Liver (tissue), 8 donors: ENCODE measurements at regions not wholly inside any gene's neighbourhood (a gene's known extent, or its start where the extent isn't known, plus 50 kb on each side); places are given as distances from the start of the nearest gene placed in this dataset.

ENCODE experiments used
- DNase-seq: peaks from one replicate; pipeline ENCODE4 v3.0.0-alpha.2; 2017; ENCODE audit warnings: low spot score
- H3K27ac ChIP-seq, 2 donors: one replicate each; pipeline ENCODE4 v1.7.0; 2013; ENCODE audit warnings: inconsistent platforms in 2 of 2, low read length in 2 of 2, control low read depth in 1 of 2, low read depth in 1 of 2, mild to moderate bottlenecking in 1 of 2
- H3K27me3 ChIP-seq, 4 donors: one replicate each; pipeline versions ENCODE4 v1.6.1 to v1.7.0; 2013; ENCODE audit warnings: low read length in 3 of 4, inconsistent platforms in 1 of 4, mild to moderate bottlenecking in 1 of 4, moderate library complexity in 1 of 4; ENCODE audit not compliant: control insufficient read depth in 4 of 4, insufficient read depth in 4 of 4
- H3K36me3 ChIP-seq, 4 donors: one replicate each; pipeline versions ENCODE4 v1.6.1 to v1.7.0; 2013; ENCODE audit warnings: low read length in 3 of 4, mild to moderate bottlenecking in 3 of 4, low read depth in 1 of 4, moderate library complexity in 1 of 4; ENCODE audit not compliant: control insufficient read depth in 4 of 4, insufficient read depth in 3 of 4
- H3K4me1 ChIP-seq, 4 donors: one replicate each; pipeline versions ENCODE4 v1.6.1 to v1.7.0; 2013; ENCODE audit warnings: low read length in 3 of 4, mild to moderate bottlenecking in 3 of 4, moderate library complexity in 1 of 4; ENCODE audit not compliant: control insufficient read depth in 4 of 4, insufficient read depth in 4 of 4
- H3K4me3 ChIP-seq, 3 donors: one replicate each; pipeline versions ENCODE4 v1.6.1 to v1.7.0; 2013; ENCODE audit warnings: low read length in 3 of 3, control low read depth in 1 of 3, low read depth in 1 of 3, mild to moderate bottlenecking in 1 of 3
- H3K9ac ChIP-seq, 2 donors: one replicate each; pipeline ENCODE4 v1.7.0; 2013; ENCODE audit warnings: low read length in 2 of 2, mild to moderate bottlenecking in 2 of 2, moderate library complexity in 2 of 2, control low read depth in 1 of 2, low read depth in 1 of 2
- H3K9me3 ChIP-seq, 4 donors: one replicate each; pipeline versions ENCODE4 v1.6.1 to v1.7.0; 2013; ENCODE audit warnings: low read length in 3 of 4; ENCODE audit not compliant: control insufficient read depth in 4 of 4
- FOXA1 ChIP-seq: IDR thresholded peaks from 2 replicates; pipeline ENCODE4 v1.6.1; 2016; ENCODE audit warnings: antibody characterized with exemption
- FOXA2 ChIP-seq: IDR thresholded peaks from 2 replicates; pipeline ENCODE4 v1.6.1; 2016; ENCODE audit warnings: antibody characterized with exemption
- GABPA ChIP-seq, 2 donors: IDR thresholded peaks in 1 of 2; conservative IDR thresholded peaks in 1 of 2; 2 replicates each; pipeline ENCODE4 v1.6.1; 2016; ENCODE audit warnings: antibody characterized with exemption in 2 of 2, mild to moderate bottlenecking in 1 of 2, moderate library complexity in 1 of 2
- HNF4G ChIP-seq: IDR thresholded peaks from 2 replicates; pipeline ENCODE4 v1.6.1; 2016; ENCODE audit warnings: antibody characterized with exemption
- MAX ChIP-seq: IDR thresholded peaks from 2 replicates; pipeline ENCODE4 v1.6.1; 2016; ENCODE audit warnings: antibody characterized with exemption
- RAD21 ChIP-seq, 2 donors: IDR thresholded peaks; 2 replicates each; pipeline ENCODE4 v1.6.1; 2016; ENCODE audit warnings: antibody characterized with exemption in 2 of 2, mild to moderate bottlenecking in 2 of 2
- RXRA ChIP-seq, 2 donors: IDR thresholded peaks; 2 replicates each; pipeline ENCODE4 v1.6.1; 2017 to 2018; ENCODE audit warnings: antibody characterized with exemption in 2 of 2, mild to moderate bottlenecking in 1 of 2
- TAF1 ChIP-seq: conservative IDR thresholded peaks from 2 replicates; pipeline ENCODE4 v1.6.1; 2016; ENCODE audit warnings: antibody characterized with exemption, mild to moderate bottlenecking
- YY1 ChIP-seq: IDR thresholded peaks from 2 replicates; pipeline ENCODE4 v1.6.1; 2016; ENCODE audit warnings: antibody characterized with exemption, mild to moderate bottlenecking
- ZBTB33 ChIP-seq: IDR thresholded peaks from 2 replicates; pipeline ENCODE4 v1.6.1; 2016; ENCODE audit warnings: antibody characterized with exemption
- WGBS: extraction: QIAGEN DNeasy Blood & Tissue Kit; methylation state at CpG from one replicate; pipeline ENCODE4 v1.1.7; 2013; 5-methylcytosine and 5-hydroxymethylcytosine counted together
- TF ChIP-seq, protein P1 (sequence below): fragments of 150-350 bp; IDR thresholded peaks from 2 replicates; pipeline ENCODE4 v1.5.1; 2017; ENCODE audit warnings: improper control_type of control experiment, low read depth, low read length; ENCODE audit not compliant: missing input control
- TF ChIP-seq, protein P2 (sequence below): IDR thresholded peaks from 2 replicates; pipeline ENCODE4 v1.6.1; 2016; ENCODE audit warnings: antibody characterized with exemption, mild to moderate bottlenecking
- donor health status: healthy.
- donor health status: healthy.
- donor health status: healthy.
- donor health status: healthy.
- donor health status: healthy.

- H3K27ac ChIP-seq: no peak overlapping the region
- no peaks in the 10 kb centered on the region for H3K9me3 ChIP-seq
- no peak overlapping the region for H3K9ac ChIP-seq
- TF ChIP-seq RAD21 (IDR thresholded peaks at IDR 0.05) (peak; percentile 69 to 85), TAF1 (no peak), GABPA (IDR thresholded peaks at IDR 0.05 in 1 of 2, conservative IDR thresholded peaks at IDR 0.05 in 1 of 2) (no peak), FOXA2 (no peak), MAX (no peak), HNF4G (no peak), ZBTB33 (no peak)
- TF ChIP-seq, protein P1, sequence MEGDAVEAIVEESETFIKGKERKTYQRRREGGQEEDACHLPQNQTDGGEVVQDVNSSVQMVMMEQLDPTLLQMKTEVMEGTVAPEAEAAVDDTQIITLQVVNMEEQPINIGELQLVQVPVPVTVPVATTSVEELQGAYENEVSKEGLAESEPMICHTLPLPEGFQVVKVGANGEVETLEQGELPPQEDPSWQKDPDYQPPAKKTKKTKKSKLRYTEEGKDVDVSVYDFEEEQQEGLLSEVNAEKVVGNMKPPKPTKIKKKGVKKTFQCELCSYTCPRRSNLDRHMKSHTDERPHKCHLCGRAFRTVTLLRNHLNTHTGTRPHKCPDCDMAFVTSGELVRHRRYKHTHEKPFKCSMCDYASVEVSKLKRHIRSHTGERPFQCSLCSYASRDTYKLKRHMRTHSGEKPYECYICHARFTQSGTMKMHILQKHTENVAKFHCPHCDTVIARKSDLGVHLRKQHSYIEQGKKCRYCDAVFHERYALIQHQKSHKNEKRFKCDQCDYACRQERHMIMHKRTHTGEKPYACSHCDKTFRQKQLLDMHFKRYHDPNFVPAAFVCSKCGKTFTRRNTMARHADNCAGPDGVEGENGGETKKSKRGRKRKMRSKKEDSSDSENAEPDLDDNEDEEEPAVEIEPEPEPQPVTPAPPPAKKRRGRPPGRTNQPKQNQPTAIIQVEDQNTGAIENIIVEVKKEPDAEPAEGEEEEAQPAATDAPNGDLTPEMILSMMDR: peak; percentile 68
- H3K36me3 ChIP-seq: no peaks in the 10 kb centered on the region
- H3K4me3 ChIP-seq: no peak overlapping the region
- H3K4me1 ChIP-seq: no peaks in the 10 kb centered on the region
- H3K27me3 ChIP-seq: no peaks in the 10 kb centered on the region
- WGBS: 10% methylated on average over 5 of the region's 5 CpGs
- no peak for DNase-seq
These were observed 276.5 kb downstream of the PPP4R3C start for GRCh38 chrX:27186671-27187070.

GRCh38 chrX:27163236-27163635 is 299.9 kb downstream of the PPP4R3C start:
- H3K4me1 ChIP-seq: no peaks in the 10 kb centered on the region
- no peak for DNase-seq
- H3K4me3 ChIP-seq: no peak overlapping the region
- H3K27ac ChIP-seq: no peak overlapping the region
- no peaks in the 10 kb centered on the region for H3K27me3 ChIP-seq
- TF ChIP-seq TAF1 (no peak), YY1 (no peak), FOXA1 (no peak), MAX (no peak), RXRA (IDR thresholded peaks at IDR 0.05) (no peak), FOXA2 (no peak), ZBTB33 (no peak), GABPA (IDR thresholded peaks at IDR 0.05 in 1 of 2, conservative IDR thresholded peaks at IDR 0.05 in 1 of 2) (no peak)
- TF ChIP-seq, protein P2, sequence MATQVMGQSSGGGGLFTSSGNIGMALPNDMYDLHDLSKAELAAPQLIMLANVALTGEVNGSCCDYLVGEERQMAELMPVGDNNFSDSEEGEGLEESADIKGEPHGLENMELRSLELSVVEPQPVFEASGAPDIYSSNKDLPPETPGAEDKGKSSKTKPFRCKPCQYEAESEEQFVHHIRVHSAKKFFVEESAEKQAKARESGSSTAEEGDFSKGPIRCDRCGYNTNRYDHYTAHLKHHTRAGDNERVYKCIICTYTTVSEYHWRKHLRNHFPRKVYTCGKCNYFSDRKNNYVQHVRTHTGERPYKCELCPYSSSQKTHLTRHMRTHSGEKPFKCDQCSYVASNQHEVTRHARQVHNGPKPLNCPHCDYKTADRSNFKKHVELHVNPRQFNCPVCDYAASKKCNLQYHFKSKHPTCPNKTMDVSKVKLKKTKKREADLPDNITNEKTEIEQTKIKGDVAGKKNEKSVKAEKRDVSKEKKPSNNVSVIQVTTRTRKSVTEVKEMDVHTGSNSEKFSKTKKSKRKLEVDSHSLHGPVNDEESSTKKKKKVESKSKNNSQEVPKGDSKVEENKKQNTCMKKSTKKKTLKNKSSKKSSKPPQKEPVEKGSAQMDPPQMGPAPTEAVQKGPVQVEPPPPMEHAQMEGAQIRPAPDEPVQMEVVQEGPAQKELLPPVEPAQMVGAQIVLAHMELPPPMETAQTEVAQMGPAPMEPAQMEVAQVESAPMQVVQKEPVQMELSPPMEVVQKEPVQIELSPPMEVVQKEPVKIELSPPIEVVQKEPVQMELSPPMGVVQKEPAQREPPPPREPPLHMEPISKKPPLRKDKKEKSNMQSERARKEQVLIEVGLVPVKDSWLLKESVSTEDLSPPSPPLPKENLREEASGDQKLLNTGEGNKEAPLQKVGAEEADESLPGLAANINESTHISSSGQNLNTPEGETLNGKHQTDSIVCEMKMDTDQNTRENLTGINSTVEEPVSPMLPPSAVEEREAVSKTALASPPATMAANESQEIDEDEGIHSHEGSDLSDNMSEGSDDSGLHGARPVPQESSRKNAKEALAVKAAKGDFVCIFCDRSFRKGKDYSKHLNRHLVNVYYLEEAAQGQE: no peak
- 56% methylated on average over 4 of the region's 4 CpGs for WGBS
- no peaks in the 10 kb centered on the region for H3K36me3 ChIP-seq
- no peak overlapping the region for H3K9ac ChIP-seq
- H3K9me3 ChIP-seq: no peaks in the 10 kb centered on the region
